CD4-positive, alpha-beta T cell (primary cell): ENCODE measurements at regions not wholly inside any gene's neighbourhood (a gene's known extent, or its start where the extent isn't known, plus 50 kb on each side); places are given as distances from the start of the nearest gene placed in this dataset.
"Not testable (repeated sequence)": the region's sequence is repeated elsewhere in the genome, so short reads cannot be mapped to it uniquely, and the experiment has no call there.

Experiments used
- ATAC-seq: fragments of 200-7000 bp; cut with Tn5 transposase; one replicate; pipeline ENCODE4 v1.10.0; 2022; ENCODE audit warnings: mild to moderate bottlenecking; ENCODE audit not compliant: poor library complexity
- CTCF ChIA-PET: fragments of 350-600 bp; sonication (Branson Sonifier 250); formaldehyde crosslinking; loops from one replicate; lab custom pipeline; 2021; ENCODE audit warnings: antibody characterized with exemption, inconsistent platforms; lab: Charles Lee
- POLR2A ChIA-PET: fragments of 350-600 bp; sonication (Branson Sonifier 250); formaldehyde crosslinking; loops from one replicate; lab custom pipeline; 2021; ENCODE audit warnings: antibody characterized with exemption, inconsistent platforms; lab: Charles Lee
- DNase-seq, 14 experiments: peaks; one replicate each; pipeline ENCODE4 v3.0.0-alpha.2; 2013 to 2020; ENCODE audit warnings: mixed read lengths in 2 of 14
- H3K27ac ChIP-seq, 2 donors: one replicate each; pipeline versions ENCODE4 v1.5.1 to v1.7.0; 2013; ENCODE audit warnings: low read length in 2 of 2, low read depth in 1 of 2, mild to moderate bottlenecking in 1 of 2
- H3K27me3 ChIP-seq, 2 experiments: 1 replicate in 1 of 2; 2 replicates in 1 of 2; pipeline versions ENCODE4 v1.6.1 to v1.7.0; 2013; ENCODE audit warnings: low read length in 2 of 2, control low read depth in 1 of 2, mild to moderate bottlenecking in 1 of 2, moderate library complexity in 1 of 2; ENCODE audit not compliant: insufficient read depth in 2 of 2, control insufficient read depth in 1 of 2
- H3K36me3 ChIP-seq: one replicate; pipeline ENCODE4 v1.6.1; 2013; ENCODE audit warnings: low read length, control low read depth; ENCODE audit not compliant: insufficient read depth
- H3K4me1 ChIP-seq: one replicate; pipeline ENCODE4 v1.6.1; 2013; ENCODE audit warnings: low read length, control low read depth; ENCODE audit not compliant: insufficient read depth
- H3K4me3 ChIP-seq: one replicate; pipeline ENCODE4 v1.5.1; 2013; ENCODE audit warnings: mild to moderate bottlenecking, low read length, moderate library complexity
- H3K9me3 ChIP-seq, 2 experiments: 1 replicate in 1 of 2; 2 replicates in 1 of 2; pipeline versions ENCODE4 v1.6.1 to v1.7.0; 2013; ENCODE audit warnings: low read length in 2 of 2, mild to moderate bottlenecking in 2 of 2, control low read depth in 1 of 2, moderate library complexity in 1 of 2; ENCODE audit not compliant: control insufficient read depth in 1 of 2, insufficient read depth in 1 of 2
- H3K27ac Mint-ChIP-seq: one replicate; pipeline ENCODE4 v1.8.0; 2020; ENCODE audit warnings: mixed read lengths
- H3K27me3 Mint-ChIP-seq: one replicate; pipeline ENCODE4 v1.8.0; 2021; ENCODE audit warnings: mixed read lengths
- H3K36me3 Mint-ChIP-seq: one replicate; pipeline ENCODE4 v1.8.0; 2021; ENCODE audit warnings: low read depth, mixed read lengths
- H3K4me1 Mint-ChIP-seq: one replicate; pipeline ENCODE4 v1.8.0; 2021; ENCODE audit warnings: low read depth, mixed read lengths
- H3K4me3 Mint-ChIP-seq: one replicate; pipeline ENCODE4 v1.8.0; 2020; ENCODE audit warnings: mild to moderate bottlenecking, mixed read lengths
- H3K9me3 Mint-ChIP-seq: one replicate; pipeline ENCODE4 v1.8.0; 2020; ENCODE audit warnings: mixed read lengths
- intact Hi-C, 2 experiments: fragments of 100-400 bp; cut with DNase I in 1 of 2; cut with micrococcal nuclease in 1 of 2; formaldehyde crosslinking; loops; one replicate each; pipeline versions ENCODE4 v1.15.1 to v1.9.0; 2023 to 2025; cut with DNase I, micrococcal nuclease
- TF ChIP-seq, protein P1 (sequence below): fragments of 200-600 bp; IDR thresholded peaks from one replicate; pipeline ENCODE4 v1.8.0; 2022; ENCODE audit warnings: antibody characterized with exemption, mild to moderate bottlenecking

DNA sequence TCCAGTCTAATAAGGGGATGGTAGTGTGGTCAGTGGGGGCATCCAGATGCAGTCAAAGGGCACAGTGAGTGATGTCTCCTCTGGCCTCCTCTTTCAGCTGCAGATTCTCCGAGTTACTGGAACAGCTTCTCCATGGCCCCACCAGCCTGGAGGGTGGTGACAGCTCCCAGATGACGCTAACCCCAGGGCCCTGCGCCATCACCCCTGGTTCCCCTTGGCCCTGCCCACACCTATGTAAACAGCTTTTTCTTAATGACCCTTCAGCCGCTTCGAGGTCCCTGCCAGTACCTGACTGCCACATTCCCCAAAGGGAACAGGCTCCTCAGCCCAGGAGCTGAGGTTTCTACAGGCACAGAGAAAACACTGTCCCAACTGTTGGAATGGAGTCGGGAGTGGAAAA, 235.0 kb downstream of the POTED start:
- intact Hi-C loops, POLR2A ChIA-PET: not testable (repeated sequence)

DNA sequence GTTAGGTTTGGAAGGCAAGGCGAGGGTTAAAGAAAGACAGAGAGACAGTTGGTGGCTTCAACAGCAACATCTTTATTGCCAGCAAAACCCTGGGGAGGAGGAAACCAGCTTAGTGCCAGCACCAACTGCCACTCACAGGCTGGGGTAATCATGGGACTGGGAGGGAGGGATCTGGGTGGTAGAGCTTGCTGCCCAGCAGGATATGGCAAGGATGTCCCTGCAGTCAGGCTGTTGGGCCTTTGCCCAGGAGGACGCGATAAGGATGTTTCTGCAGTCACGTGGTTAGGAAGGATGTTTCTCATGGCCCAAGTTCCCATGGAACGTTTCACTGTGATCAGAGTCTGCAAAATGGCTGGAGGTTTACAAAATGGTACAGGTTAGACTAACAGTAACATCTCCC, 233.5 kb downstream of the POTED start:
- H3K4me1 ChIP-seq, H3K27me3 Mint-ChIP-seq, H3K36me3 ChIP-seq, H3K27ac Mint-ChIP-seq, H3K4me3 Mint-ChIP-seq, H3K36me3 Mint-ChIP-seq, H3K27ac ChIP-seq, H3K4me3 ChIP-seq, POLR2A ChIA-PET, H3K4me1 Mint-ChIP-seq, CTCF ChIA-PET, H3K9me3 ChIP-seq, DNase-seq, intact Hi-C loops, H3K27me3 ChIP-seq, H3K9me3 Mint-ChIP-seq, ATAC-seq: not testable (repeated sequence)

More for the DNA sequence above, 235.0 kb downstream of the POTED start:
- H3K4me3 Mint-ChIP-seq, ATAC-seq, H3K36me3 ChIP-seq, CTCF ChIA-PET, H3K4me1 ChIP-seq, H3K27me3 Mint-ChIP-seq, H3K27ac Mint-ChIP-seq, H3K9me3 ChIP-seq, H3K4me1 Mint-ChIP-seq, H3K27me3 ChIP-seq, H3K27ac ChIP-seq, H3K36me3 Mint-ChIP-seq, DNase-seq, H3K4me3 ChIP-seq, H3K9me3 Mint-ChIP-seq: not testable (repeated sequence)

DNA sequence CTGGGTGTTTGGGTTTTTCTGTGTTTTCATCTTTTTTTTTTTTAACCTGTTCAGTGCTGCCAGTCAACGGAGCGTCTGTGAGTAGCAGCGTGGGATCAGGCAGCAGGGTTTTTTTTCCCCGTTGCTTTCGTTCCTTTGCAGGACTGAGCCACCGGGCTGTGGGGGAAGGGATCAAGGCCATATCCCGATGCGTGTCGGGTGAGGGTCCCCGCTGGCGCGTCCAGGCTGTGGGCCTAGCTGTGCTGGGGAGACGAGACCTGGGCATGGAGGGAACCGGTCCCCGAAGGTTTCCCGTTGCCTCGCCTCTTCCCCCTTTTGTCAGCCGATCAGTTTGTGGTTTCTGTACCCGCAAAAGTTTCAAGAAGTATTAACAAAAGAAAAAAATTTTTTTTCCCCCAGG, 218.1 kb downstream of the POTED start:
- H3K4me1 Mint-ChIP-seq, H3K4me1 ChIP-seq, H3K27ac ChIP-seq, H3K4me3 ChIP-seq, H3K36me3 Mint-ChIP-seq, POLR2A ChIA-PET, H3K4me3 Mint-ChIP-seq, H3K9me3 Mint-ChIP-seq, intact Hi-C loops, CTCF ChIA-PET, DNase-seq, ATAC-seq, H3K27ac Mint-ChIP-seq, H3K27me3 Mint-ChIP-seq, H3K36me3 ChIP-seq, H3K27me3 ChIP-seq: not testable (repeated sequence)
- peaks cover 0 to 17% of the 10 kb centered on the region in 2 experiments for H3K9me3 ChIP-seq

DNA sequence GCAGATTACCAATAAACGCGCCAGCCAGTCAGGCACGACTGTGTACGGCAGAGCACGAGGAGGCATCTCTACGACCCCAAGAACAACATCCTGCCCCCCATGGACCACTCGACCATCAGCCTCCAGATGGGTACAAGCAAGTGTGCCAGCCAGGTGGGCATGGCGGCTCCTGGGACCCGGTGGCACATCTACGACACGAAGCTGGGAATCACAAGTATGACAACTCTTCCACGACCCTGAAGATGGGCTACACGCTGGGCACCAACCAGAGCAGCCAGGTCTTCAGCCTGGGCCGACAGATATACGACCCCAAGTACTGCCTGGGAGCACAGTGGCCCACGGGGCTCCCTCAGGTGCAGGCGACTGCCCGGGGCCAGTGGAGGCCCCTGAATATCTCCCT, 217.6 kb downstream of the POTED start:
- Histone ChIP-seq H3K4me3 (no peak overlapping the region), H3K4me1 (no peaks in the 10 kb centered on the region), H3K36me3 (no peaks in the 10 kb centered on the region), H3K9me3 (peaks cover 0 to 17% of the 10 kb centered on the region in 2 experiments), H3K27me3 (no peaks in the 10 kb centered on the region), H3K27ac (no peak overlapping the region)
- no peak for DNase-seq
- no peak overlapping the region for H3K27ac Mint-ChIP-seq
- H3K4me3 Mint-ChIP-seq, result no peak overlapping the region
- ChIA-PET POLR2A (no interaction called here), CTCF (no interaction called here)
- ATAC-seq, result no peak
- peaks cover 3% of the 10 kb centered on the region for H3K27me3 Mint-ChIP-seq
- H3K36me3 Mint-ChIP-seq, result no peaks in the 10 kb centered on the region
- no peaks in the 10 kb centered on the region for H3K9me3 Mint-ChIP-seq
- no peaks in the 10 kb centered on the region for H3K4me1 Mint-ChIP-seq
- intact Hi-C loops, result no loop called here
- TF ChIP-seq, protein P1, sequence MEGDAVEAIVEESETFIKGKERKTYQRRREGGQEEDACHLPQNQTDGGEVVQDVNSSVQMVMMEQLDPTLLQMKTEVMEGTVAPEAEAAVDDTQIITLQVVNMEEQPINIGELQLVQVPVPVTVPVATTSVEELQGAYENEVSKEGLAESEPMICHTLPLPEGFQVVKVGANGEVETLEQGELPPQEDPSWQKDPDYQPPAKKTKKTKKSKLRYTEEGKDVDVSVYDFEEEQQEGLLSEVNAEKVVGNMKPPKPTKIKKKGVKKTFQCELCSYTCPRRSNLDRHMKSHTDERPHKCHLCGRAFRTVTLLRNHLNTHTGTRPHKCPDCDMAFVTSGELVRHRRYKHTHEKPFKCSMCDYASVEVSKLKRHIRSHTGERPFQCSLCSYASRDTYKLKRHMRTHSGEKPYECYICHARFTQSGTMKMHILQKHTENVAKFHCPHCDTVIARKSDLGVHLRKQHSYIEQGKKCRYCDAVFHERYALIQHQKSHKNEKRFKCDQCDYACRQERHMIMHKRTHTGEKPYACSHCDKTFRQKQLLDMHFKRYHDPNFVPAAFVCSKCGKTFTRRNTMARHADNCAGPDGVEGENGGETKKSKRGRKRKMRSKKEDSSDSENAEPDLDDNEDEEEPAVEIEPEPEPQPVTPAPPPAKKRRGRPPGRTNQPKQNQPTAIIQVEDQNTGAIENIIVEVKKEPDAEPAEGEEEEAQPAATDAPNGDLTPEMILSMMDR, result no peak

DNA sequence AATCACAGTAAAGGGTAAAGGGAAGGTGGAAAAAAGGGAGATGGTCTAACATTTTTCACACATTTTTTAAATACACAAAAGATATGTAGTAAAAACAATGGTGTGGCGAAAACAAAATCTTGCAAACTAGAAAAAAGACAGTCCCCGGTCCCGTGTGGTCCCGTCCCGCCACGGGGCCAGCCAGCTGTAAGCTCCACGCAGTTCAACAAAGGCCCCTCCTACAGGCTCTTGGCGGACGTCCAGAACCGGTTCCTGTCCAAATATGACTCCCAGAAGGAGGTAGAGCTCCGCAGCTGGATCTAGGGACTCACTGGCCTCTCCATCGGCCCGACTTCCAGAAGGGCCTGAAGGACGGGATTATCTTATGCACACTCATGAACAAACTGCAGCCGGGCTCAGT, 216.9 kb downstream of the POTED start:
- H3K27ac ChIP-seq, intact Hi-C loops, H3K36me3 ChIP-seq, ATAC-seq, H3K4me3 ChIP-seq, H3K27me3 Mint-ChIP-seq, H3K27me3 ChIP-seq, H3K9me3 Mint-ChIP-seq, H3K36me3 Mint-ChIP-seq, H3K4me3 Mint-ChIP-seq, POLR2A ChIA-PET, H3K4me1 Mint-ChIP-seq, DNase-seq, H3K4me1 ChIP-seq, H3K27ac Mint-ChIP-seq, CTCF ChIA-PET: not testable (repeated sequence)
- H3K9me3 ChIP-seq, result peaks cover 0 to 17% of the 10 kb centered on the region in 2 experiments

DNA sequence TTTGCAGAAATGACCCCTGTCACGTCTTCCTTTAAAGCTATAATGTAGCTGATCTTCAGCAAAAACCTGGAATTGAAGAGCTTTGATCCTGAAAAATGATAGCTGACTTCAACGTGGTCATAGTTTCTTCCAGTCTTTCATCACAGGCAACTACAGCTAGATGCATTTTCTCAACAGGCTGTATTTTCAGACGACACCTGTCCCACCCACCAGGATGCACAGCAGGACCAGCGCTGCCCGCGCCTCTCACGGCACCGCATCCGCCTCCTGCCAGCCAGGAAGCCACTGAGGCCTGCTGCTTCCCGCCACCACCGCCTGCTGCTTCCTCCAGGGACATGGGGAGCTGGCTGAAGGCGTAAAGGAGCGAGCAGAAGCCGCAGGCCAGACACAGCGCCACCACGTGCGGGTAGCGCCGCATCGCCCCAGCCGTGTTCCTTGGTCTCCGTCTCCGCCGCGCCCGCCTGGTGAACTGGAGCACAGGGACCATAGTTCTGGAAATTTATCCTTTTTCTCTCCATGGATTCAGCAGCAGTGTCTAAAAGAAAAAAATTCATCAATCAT, 215.7 kb downstream of the POTED start:
- H3K27me3 Mint-ChIP-seq, H3K36me3 Mint-ChIP-seq, CTCF ChIA-PET, H3K36me3 ChIP-seq, intact Hi-C loops, ATAC-seq, H3K27ac ChIP-seq, H3K4me3 Mint-ChIP-seq, H3K4me3 ChIP-seq, H3K27ac Mint-ChIP-seq, POLR2A ChIA-PET, H3K27me3 ChIP-seq, DNase-seq, H3K9me3 Mint-ChIP-seq, H3K4me1 Mint-ChIP-seq, H3K4me1 ChIP-seq: not testable (repeated sequence)
- peaks cover 0 to 17% of the 10 kb centered on the region in 2 experiments for H3K9me3 ChIP-seq

DNA sequence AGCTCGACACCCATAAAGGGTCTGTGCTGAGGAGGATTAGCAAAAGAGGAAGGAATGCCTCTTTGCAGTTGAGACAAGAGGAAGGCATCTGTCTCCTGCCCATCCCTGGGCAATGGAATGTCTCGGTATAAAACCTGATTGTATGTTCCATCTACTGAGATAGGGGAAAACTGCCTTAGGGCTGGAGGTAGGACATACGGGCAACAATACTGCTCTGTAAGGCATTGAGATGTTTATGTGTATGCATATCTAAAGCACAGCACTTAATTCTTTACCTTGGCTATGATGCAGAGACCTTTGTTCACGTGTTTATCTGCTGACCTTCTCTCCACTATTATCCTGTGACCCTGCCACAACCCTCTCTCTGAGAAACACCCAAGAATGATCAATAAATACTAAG, 210.7 kb downstream of the POTED start:
- H3K27ac ChIP-seq, H3K4me3 ChIP-seq, intact Hi-C loops, H3K27me3 ChIP-seq, ATAC-seq, CTCF ChIA-PET, H3K4me1 Mint-ChIP-seq, H3K36me3 Mint-ChIP-seq, H3K4me3 Mint-ChIP-seq, H3K36me3 ChIP-seq, H3K9me3 Mint-ChIP-seq, POLR2A ChIA-PET, H3K27me3 Mint-ChIP-seq, H3K9me3 ChIP-seq, H3K4me1 ChIP-seq, DNase-seq, H3K27ac Mint-ChIP-seq: not testable (repeated sequence)
